ENCODE measurements at regions not wholly inside any gene's neighbourhood (a gene's known extent, or its start where the extent isn't known, plus 50 kb on each side); places are given as distances from the start of the nearest gene placed in this dataset.
"Not testable (repeated sequence)": the region's sequence is repeated elsewhere in the genome, so short reads cannot be mapped to it uniquely, and the experiment has no call there.

DNA sequence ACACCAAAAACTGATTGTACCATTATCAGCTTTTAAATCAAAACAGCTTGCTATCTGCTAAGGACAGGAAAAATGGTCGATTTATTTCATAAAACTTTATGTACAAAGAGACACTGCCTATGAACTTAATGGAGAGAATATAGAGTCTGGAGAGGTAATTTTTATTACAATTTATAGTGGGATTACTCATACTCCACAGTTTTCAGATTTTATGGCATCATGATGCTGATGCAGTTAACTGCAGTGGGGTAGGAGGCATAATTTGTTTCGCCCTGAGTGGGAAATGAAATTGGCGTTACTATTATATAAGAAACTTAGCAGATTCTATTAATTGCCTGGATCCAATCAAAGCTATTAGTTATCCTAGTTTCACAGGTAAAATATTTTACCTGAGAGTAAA is 301.4 kb downstream of the KLF12 start:
- no peak for DNase-seq

DNA sequence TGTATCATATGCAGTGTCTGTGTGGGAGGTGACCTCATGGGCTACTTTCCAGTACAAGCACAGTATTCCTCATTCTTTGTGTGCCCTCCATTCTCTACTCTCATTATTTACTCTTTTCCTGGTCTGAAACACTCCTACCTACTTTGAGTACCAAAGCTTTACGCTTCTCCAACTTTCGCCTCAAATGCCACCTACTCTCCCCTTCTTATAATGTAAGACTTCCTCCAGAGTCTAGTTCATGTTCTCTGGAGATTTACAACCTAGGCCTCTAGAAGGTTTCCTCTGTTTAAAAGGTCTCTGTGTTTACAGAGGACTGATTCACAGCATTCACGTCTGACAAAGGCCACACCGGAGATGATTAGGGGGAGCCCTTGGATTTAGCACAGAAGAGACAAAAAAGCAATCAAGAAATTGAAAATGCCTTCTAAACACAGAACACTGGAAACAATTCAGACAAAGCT is 302.0 kb downstream of the KLF12 start:
- no peak for DNase-seq

DNA sequence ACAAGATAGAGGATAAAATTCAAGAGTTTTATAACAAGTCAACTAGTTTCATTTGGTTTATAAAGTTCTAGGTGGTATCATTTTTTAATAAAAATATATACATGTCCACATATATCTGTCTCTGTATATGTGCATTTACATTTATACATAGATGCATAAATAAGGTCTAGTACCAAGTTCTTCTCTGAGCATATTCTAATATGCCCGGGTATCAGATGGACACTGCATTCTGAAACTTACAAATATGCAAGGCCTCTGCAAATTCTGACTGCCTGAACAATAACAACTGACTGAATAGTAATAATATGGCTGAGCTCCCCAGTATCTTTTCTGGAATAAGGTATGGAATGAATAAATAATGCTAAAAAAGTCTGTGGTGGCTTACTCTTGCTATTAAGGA is 304.8 kb downstream of the KLF12 start:
- no peak for DNase-seq

DNA sequence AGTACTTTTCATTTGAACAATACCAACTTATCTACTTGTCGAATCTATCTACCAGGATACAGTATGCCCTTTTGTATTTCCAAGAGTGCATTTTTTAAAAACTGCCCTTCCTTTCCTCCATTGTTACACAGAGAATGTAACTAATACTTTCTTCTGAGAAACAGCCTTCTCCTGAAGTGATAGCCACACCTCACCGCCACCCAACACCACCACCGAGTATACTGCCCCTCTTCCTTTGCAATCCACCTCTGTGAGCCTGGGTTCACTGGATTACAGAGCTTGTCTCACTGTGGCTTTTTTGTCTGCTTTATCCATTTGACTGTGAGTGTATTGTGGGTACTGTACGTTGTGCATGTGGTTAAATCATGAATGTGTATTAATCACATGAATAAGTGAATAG is 305.4 kb downstream of the KLF12 start:
- DNase-seq: no peak

DNA sequence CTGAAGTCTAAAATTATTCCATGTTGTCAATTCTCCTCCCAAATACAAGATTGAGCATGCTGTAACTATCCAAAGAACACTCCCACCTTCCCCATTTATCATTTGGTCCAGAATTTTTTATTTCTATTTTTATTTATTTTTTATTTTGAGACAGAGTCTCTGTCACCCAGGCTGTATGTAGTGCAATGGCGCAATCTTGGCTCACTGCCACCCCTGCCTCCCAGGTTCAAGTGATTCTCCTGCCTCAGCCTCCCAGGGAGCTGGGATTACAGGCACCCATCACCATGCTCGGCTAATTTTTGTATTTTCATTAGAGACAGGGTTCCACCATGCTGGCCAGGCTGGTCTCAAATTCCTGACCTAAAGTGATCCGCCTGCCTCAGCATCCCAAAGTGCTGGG is 306.8 kb downstream of the KLF12 start:
- no peak for DNase-seq

DNA sequence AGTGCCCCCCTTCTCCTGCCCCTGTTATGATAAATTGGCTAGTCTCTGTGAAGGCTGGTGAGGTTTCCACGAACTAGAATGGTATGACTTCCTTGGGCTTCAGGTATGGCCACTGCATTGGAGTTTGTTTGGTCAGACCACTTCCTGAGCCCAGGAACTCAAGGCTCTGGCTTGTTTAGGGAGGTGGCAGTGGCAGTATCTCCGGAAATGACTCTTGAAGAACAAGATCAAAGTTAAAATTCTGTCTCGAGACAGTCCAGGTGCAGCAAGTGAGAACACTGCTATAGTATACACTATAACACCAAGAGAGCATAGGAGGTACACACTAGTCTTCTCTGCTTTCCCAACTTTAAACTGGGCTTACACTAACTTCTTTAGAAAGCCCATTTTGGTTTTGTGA is 309.1 kb downstream of the KLF12 start:
- no peak for DNase-seq

DNA sequence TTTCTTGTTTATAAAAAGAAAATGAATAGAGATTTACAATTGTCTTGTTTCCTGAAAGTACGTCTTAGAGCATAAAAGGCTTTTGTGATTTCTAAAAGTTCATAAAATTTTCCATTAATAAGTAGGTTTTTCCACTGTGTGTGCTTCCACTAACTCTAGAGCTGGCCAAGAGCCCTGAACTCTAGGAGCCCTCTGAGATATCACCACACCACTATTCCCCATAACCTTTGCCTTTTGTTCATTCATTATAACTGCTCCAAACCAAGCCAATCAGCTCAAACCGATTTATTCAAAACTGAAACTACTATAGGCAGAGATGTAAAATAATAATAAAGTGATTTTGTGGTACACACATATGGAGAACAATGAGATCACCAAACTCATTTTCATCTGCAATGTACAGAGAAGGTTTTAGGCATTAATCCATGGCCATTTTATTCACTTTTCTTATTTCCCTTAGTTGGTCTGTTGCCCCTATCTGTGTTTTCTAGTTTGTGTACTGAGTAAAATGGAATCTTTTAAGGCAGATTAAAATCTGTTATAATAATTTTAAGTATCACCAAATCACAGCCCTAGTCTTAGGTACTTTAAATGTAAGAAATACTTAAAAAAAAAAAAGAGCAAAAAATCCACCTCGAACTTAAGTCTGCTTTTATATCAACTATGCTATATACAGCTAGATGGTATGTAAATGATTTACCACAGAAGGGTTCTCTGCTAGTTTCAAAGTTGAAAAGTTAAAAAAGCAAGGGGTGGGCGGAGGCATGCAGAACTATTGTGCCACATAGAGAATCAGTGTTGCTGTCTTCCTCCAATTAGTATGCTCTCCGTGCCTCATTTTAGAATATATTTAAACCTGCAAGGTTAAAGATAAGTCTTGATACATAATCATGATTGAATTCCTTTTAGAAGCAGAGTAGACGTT is 311.3 kb downstream of the KLF12 start:
- no peak for DNase-seq

DNA sequence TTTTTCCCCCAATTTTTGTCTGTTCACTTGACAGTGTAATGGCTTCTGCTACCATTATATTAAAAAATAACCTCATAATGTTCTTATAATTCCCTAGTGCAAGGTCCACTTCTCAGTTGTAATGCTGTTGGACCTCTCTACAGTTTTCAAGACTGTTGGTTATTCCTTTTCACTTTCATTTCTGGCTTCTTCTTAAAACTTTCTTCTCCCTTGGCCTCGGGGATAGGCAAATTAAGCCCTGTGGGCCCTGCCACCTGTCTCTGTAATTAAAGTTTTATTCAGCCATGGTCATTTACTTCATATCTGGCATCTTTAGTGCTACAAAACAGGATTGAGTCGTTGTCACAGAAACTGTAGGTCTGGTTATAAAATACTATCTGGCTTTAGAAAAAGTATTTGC is 313.5 kb downstream of the KLF12 start:
- DNase-seq: no peak

DNA sequence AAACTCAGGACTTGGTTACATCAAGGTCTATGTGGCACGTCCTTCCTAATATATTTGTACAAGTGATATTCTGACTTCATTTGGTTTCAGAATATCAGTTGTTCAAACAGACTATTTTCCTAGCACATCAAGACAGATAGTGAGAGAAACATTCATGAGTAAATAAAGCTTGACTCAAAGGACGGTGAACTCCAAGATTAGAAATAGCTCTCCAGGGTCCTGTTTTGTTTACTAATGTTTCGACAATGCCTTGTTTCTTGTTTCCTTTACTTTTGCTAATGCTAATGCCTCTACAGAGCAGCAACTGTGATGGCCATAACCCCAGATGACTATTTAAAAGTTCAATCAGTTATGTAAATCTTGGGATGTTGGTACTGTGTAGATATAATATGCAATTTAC is 313.9 kb downstream of the KLF12 start:
- no peak for DNase-seq

DNA sequence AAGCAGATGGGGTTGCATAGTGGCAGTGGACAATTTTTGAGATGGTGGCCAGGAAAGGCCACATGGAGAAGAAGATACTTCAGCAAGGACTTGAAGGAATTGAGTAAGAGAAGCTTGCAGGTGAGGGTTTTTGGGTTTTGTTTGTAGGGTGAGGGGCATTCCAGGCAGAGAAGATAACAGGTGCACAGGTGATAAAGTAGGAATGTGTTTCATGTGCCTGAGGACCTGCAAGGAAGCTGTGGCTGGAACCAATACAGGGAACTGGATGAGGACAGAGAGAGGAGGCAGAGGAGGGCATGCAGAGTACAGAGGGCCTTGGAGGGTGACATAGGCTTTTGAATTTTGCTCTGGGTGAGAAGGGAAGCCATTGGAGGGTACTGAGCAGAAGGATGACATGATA is 314.5 kb downstream of the KLF12 start:
- no peak for DNase-seq

DNA sequence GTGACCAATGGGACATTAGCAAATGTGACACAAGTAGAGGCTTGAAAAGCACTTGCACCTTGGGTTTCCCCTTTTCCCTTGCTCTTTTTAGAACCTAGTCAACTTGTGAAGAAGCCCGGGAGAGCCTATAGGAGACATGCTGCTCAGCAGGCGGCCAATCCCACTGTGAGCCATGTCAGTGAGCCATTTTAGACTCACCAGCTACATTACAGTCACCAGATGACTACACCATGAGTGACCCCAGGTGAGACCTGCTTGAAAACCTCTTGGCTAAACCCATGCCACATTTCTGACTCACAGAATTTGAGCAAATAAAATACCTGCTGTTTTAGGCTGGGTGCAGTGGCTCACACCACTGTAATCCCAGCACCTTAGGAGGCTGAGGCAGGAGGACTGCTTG is 317.5 kb downstream of the KLF12 start:
- DNase-seq: no peak

DNA sequence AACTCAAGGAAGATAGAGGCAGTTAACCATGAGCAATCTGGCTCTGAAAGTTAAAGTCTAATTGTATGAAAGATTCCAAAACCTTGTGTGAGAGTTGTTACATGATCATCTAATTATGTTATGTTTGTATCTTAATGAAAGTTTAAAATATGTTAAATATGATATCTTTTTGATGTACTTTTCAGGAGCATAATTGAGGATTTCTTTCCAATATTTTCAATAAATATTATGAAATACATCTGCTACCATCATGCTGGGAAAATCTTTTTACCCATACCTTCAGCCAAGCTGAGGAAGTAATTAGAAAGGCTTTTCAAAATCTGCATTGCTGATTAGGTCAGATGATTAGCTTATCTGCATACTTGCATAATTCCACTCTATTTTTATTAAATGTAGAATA is 318.4 kb downstream of the KLF12 start:
- DNase-seq: no peak

DNA sequence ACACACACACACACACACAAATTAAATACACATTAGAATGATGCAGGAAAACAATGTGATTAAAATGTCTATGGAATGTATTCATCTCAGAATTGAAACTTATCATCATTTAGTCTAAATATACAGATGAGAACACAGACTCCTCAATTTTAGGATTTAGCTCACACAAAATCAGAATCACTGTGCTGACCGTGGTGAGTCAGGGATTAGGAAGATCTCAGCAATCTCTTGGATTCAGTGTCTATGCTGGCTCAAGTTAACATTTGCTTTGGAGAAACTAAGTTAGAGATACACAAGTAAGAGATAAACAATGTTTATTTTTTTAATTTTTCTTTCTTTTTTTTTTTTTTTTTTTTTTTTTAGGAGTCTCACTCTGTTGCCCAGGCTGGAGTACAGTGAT is 323.6 kb downstream of the KLF12 start:
- no peak for DNase-seq

DNA sequence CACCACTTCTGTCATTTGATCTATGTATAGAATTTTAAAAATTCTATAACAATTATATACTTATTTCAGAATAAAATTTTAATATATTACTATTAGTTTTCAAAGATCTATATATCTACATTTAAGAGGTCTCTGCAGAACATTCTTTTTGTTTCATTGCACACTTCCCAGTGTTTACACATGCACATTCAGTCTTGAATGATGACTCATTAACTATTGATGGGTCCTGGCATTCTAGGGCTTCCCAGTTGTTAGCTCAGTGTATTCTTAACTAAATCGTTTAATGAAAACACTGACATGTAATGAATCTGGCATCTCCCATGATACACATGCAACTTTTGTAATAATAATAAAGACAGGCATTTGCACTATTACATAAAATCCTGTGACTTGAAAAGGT is 324.6 kb downstream of the KLF12 start:
- no peak for DNase-seq

DNA sequence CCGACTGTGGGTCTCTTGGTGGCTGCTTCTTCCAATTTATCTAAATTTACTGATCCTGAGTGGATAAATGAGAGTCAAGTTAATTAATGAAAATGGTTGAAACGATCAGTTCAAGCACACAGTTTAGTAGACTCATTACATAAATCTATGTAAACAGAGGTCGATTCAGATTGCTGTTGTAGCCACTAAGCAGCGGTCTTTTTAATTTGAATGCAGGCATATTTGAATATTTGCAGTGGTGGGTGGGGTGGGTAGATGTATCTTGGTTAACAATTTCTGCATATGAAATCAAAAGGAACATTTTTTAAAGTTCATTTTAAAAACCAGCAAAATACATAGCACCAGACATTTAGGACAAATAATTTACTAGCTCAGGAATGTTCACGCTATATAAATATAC is 325.9 kb downstream of the KLF12 start:
- no peak for DNase-seq

DNA sequence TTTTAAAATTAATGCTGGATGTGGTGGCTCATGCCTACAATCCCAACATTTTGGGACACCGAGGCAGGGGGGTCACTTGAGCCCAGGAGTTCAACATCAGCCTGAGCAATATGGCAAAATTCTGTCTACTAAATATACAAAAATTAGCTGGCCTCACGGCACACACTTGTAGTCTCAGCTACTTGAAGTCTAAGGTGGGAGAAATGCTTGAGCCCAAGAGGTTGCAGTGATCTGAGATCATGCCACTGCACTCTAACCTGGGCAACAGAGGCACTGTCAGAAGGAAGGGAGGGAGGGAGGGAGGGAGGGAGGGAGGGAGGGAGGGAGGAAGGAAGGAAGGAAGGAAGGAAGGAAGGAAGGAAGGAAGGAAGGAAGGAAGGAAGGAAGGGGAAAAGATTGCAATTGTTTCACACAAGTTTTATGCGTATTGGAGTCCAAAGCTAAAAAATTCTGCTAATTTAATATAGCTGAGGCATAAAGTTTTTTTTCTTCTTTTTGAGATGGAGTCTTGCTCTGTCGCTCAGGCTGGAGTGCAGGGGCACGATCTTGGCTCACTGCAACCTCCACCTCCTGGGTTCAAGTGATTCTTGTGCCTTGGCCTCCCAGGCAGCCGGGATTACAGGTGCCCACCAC is 328.8 kb downstream of the KLF12 start:
- not testable (repeated sequence) for DNase-seq

DNA sequence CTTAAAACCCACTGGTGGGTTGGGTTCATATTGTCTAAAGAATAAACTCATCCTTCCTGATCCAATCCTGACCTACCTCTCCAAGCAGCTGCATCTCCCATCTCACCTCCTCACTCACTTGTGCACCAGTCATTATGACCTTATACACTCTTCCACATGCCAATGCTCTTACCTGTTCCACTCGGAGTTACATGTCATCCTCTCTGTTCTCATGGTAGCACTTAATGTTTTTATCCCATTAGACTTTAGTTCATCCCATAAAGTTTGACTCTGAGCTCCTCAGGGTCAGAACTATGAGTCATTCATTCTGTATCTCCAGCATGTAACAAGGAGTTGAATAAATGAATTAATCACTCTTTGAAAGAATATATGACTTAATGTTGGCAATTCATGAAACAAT is 330.2 kb downstream of the KLF12 start:
- no peak for DNase-seq

DNA sequence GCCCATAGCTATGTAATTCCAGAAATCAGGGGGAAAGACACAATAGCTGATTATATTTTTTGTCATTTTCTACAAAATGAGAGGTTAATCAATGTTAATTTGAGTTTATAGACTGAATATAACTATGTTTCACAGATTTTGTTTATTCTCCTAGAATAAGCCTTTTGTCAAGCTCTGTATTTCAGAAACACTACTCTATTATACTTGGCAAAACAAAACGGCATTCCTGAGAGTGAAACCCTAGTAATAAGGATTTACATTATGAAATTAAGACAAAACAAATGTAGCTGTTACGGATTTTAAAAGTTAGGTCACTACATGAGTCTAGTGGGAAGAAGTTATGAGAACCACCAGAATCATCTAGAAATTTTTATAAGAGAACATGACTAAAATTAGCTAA is 334.2 kb downstream of the KLF12 start:
- no peak for DNase-seq

DNA sequence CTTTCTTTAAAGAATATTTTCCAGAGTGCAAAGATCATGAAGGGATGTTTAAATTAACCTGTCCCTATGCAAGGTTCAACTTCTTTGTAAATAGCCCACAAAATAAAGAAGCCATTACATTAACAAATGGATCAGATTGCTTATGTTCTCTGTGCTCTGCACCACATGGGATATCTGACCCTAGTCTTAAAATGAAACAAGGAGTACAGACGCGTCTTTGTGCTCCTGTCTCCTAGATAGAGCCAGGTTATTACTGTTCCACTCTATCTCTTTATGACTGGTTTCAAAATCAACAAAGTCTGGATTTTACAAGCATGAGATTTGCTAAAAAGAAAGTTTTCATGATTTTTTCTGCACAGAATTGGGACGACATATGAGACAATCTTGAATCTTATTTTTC is 339.4 kb downstream of the KLF12 start:
- no peak for DNase-seq

DNA sequence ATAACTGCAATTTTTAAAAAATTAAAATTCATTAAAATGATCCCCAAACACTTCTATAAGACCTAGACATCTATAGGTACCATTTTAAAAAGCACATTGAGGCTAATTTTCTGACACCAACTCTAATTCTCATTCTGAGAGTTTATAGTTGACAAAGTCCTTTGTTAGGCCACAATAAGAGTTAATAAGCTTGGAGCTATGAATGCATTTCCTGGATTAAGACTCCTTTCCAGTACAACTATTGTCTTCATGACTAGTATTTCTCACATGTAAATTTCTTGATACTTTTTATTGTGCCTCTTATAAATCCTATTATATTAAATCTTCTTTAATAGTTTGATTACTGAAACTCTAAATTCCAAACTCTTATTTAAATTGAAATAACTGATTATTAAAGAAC is 340.8 kb downstream of the KLF12 start:
- no peak for DNase-seq

DNA sequence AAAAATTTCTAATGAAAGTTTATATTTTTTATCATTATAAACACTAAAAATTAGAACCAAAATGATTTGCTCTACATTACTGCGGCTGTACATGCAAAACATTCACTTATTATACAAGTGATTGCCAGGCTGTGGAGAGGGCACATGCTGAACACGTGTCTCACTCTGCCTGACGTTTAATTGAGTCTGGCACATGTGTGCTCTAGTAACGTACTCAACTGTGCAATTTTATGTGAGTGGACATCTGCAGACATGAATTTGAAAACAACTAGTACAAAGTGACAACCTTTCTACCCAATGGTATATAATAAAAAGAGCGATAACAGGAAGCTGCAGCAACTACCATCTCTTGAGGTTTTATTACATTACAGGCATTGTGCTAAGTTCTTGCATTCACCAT is 341.4 kb downstream of the KLF12 start:
- DNase-seq: no peak

DNA sequence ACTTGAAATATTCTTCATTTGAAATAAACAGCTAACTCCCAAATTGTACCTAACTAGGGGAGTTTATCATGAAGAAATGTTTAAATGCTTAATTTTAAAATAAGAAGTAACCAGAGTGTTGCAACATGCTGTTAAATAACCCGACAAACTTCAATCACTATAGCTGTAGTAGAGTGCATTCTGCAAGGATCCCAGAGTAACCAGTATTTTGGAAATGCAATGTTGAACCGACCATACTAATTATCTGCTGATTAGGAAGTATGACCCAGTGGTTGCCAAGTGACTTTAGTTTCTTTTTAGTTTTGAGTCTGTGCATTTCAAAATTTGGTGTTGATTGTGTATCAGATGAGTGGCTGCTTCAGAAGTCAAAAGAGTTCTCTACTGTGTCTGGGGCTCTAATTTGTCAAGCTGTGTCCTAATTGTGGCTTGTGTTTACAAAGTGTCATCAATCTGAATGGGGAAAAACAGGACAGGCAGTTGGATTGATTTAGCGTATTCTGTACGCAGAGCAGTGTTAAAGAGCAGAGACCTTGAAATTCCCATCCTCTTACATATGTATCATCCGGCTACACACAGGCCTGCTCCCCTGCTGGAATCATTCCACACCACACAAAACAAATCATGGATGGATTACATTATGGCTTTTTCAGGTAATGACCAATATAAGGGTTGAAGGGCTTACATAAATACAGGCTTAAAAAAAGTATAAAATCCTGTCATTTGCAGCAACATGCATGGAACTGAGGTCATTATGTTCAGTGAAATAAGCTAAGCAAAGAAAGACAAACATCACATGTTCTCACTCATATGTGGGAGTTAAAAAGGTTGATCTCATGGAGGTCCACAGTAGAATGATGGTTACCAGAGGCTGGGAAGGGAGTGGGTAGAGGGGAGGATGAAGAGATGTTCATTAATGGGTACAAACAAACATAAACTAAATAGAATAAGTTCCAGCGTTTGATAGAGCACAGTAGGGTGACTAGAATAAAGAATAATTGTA is 351.5 kb downstream of the KLF12 start:
- DNase-seq: no peak

DNA sequence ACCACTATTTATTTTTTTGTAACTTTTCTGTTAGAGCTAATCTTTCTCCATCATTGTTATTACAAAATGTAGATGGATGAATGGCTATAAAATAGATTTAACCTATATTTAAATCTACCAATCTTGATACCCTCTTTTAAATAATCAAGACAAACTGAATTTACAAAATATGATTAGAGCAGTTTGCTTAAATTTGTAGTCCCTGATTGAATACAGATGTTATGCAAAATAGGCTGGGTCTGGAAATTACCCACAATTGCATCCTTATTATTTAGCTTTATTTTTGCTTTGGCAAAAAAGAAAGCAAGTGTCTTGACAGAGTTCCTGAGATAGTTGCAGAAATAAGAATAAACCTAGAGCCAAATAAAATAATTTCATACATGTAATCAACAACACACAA is 352.8 kb downstream of the KLF12 start:
- DNase-seq: no peak

Data from activated naive CD4-positive, alpha-beta T cell treated with Interleukin-2 at 50 U/mL for 16 hours (primary cell).